HG03139 (cell line): ENCODE measurements at regions not wholly inside any gene's neighbourhood (a gene's known extent, or its start where the extent isn't known, plus 50 kb on each side); places are given as distances from the start of the nearest gene placed in this dataset.
"Not testable (repeated sequence)": the region's sequence is repeated elsewhere in the genome, so short reads cannot be mapped to it uniquely, and the experiment has no call there.

Experiments
- ATAC-seq: cut with Tn5 transposase; IDR thresholded peaks from one replicate; pipeline ENCODE4 v1.9.1; 2021; ENCODE audit not compliant: unreplicated experiment

DNA sequence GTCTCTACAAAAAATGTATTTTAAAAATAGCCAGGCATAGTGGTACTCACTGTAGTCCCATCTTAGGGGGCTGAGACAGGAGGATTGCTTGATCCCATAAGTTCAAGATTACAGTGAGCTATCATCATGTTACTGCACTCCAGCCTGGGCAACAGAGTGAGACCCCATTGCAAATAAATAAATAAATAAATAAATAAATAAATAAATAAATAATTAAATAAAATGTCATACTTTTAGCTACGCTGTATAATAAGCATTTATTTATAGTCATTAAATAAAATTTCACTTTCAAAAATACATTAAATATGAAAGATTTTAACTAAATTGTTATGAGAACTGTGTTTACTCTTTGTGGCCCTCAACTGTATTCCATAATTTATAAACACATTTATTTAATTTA lies 1124.2 kb downstream of the PCDH7 start:
- no peak for ATAC-seq

DNA sequence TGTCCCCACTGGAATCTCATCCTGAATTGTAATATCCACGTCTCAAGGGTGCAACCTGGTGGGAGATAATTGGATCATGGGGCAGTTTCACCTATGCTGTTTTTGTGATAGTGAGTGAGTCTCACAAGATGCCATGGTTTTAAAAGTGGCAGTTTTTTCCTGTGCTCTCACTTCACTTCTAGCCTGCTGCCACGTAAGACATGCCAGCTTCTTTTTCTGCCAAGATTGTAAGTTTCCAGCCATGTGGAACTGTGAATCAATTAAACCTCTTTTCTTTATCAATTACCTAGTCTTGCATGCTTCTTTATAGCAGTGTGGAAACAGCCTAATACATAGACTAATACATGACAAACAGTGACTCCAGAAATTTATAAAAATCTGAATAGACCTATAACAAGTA lies 1131.8 kb downstream of the PCDH7 start:
- ATAC-seq = no peak

DNA sequence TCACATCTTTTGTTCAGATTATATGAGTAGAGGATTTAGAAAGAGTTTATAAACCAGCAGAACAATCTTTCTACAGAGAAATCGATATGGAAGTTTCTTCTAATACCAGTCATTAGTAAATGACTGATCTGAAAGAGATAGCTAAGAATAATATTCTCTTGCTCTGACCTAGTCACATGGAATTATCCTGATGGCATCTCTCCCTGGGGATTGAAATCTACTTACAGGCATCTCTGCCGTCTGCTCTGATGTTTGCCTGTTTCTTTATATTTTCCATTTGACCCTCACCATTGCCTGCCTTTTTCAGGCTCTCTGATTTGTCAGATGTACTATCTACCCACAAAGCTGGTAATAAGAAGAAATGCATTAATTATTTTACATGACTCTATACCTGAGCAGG lies 1157.3 kb downstream of the PCDH7 start:
- ATAC-seq = no peak

DNA sequence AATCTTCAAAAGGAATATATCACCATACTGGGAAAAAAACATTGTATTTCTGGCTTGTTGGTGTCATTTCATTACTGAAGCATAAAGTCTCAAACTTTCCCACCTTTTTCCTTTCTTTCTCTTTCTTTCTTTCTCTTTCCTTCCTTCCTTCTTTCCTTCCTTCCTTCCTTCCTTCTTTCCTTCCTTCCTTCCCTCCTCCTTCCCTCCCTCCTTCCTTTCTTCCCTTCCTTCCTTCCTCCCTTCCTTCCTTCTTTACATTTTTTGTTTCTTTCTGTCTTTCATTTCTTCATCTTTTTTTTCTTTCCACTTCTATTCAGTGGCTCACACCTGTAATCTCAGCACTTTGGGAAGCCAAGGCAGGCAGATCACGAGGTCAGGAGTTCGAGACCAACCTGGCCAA lies 1160.7 kb downstream of the PCDH7 start:
- not testable (repeated sequence) for ATAC-seq

DNA sequence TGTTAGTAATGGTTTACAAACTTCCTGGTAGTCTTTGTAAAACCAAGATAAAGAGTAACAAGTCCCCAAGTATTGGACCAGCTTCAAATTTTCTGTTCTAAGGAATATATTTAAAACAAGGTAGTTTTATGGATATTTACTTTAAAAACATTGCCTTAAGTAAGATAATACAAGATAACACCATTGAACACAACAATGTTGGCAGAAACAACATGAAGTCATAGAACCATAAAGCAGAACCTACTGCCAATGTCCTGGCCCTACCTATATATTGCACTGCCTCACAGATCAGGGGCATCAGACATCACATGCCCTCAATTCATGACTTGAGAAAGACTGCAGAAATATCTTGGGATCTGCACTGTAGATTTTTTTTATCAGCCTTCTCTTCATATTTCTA lies 1176.2 kb downstream of the PCDH7 start:
- ATAC-seq = no peak

DNA sequence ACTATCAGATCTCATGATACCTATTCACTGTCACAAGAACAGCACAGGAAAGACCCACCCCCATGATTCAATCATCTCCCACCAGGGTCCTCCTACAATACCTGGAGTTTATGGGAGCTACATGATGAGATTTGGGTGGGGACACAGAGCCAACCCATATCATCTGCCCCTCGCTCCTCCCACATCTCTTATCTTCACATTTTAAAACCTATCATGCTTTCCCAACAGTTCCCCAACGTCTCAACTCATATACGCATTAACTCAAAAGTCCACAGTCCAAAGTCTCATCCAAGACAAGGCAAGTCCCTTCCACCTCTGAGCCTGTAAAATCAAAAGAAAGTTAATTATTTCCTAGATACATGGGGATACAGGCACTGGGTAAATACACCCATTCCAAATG lies 1185.2 kb downstream of the PCDH7 start:
- ATAC-seq = no peak

DNA sequence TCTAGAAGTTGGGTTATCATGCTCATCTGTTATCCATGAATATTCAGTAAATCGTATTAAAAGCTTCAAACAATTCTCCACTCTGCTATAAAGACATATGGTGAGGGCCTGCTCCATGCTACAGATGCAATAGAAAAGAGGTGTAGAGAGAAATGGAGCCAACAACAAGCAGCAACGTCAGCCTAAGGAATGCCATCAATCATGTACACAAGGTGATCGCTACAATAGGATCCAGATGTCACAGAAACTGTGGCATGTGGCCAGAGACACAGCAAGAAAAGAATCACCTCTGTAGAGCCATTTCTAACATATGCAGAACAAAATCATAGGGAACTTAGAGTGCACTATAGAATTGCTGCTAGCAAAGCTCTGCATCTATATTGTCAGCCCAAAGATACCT lies 1188.1 kb downstream of the PCDH7 start:
- no peak for ATAC-seq

DNA sequence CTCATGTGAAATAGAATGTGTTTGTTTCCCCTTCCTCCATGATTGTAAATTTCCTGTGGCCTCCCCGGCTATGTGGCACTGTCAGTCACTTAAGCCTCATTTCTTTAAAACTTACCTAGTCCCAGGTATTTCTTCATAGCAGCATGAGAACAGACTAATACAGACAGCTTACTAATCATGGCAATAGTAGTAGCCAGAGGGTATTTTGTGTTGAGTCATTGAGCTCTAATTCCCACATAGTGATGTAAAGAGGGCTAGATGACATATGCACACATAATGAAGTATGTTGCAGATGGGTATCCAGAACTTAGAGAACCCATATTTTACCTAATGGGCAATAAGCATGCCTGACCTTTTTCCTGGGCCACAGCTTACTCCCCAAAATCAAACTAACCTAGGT lies 1197.2 kb downstream of the PCDH7 start:
- no peak for ATAC-seq

DNA sequence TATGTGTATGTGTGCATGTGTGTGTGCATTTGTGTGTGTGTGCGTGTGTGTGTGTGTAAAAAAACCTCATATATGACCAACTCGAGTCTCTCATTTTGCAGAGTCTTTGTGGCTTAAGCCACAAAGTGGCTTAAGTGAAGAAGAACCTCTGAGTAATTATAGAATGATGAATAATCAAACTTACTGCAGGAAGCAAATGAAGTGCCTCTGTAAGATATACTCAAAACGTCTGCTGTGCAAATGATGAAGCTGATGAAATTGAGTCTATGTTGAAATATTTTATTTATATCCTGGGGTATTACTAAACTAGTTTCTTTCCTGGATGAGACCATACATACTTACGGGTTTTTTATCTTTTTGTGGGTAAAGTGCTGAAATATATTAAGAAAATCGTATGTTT lies 1198.7 kb downstream of the PCDH7 start:
- ATAC-seq = no peak

DNA sequence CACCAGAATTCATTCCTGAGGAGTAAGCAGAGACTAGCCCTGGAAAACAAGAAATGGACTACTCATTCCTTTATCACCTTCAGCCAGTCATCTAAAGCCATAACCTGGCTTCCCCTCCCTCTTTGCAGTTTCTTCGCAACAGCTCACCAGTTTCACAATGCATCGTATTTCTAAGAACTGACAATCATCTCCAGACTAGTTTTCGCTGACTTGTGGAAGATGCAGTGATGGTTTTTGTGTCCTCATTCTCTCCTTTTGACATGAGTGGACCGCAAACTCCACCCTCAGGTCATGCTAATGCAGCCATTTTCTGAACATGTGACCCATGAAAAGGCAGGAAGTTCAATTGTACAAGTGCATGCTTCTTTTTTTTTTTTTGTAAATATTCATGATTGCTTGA lies 1203.5 kb downstream of the PCDH7 start:
- no peak for ATAC-seq

DNA sequence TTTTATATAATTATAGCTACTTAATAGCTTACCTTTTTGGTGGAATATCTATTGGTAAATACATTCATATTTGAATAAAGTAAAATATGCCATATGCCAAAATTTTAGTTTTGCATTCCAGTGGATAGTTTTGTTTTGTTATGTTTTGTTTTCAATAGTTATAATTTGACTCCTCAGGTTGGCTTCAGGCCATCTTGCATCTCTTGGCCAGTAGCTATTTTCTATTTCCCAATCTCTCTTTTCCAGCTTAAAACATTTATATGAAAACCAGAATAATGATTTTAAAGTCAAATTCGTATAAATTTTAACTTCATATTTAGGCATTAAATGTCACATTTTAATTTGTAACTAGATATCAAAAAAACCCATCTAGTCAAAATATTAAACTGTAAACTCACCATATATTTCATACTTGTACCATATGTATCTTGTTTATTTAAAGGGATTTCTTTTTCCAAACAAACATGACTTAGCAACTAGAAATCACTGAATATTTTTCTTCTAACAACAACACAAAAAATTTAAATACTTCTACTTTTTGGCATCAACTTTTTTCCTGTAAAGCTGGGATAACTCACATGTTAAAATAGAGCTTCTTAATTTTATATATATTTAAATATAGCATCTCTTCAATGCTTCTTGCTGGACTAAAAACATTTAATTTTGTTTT lies 1209.6 kb downstream of the PCDH7 start:
- no peak for ATAC-seq

DNA sequence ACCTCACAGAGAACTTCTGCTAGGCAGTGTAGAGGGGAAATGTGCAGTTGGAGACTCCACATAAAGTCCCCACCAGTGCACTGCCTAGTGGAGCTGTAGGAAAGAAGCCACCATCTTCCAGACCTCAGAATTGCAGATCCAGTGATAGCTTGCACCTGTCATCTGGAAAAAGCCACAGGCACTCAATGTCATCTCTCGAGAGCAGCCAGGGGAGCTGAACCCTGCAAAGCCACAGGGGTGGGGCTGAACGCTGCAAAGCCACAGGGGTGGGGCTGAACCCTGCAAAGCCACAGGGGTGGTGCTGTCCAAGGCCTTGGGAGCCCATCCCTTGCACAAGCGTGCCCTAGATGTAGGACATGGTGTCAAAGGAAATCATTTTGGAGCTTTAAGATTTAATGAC lies 1226.3 kb downstream of the PCDH7 start:
- ATAC-seq = no peak

DNA sequence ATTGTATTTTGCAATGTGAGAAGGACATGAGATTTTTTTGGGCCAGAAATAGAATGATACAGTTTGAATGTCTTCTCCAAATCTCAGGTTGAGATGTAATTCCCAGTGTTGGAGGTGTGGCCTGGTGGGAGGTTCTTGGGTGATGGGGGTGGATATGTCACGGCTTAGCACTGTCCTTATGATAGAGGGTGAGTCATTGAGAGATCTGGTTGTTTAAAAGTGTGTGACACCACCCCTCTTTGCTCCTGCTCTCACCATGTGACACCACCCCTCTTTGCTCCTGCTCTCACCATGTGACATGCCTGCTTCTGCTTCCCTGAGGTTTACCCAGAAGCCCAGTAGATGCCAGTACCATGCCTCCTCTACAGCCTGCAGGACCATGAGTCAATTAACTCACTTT lies 1226.9 kb downstream of the PCDH7 start:
- ATAC-seq = no peak

DNA sequence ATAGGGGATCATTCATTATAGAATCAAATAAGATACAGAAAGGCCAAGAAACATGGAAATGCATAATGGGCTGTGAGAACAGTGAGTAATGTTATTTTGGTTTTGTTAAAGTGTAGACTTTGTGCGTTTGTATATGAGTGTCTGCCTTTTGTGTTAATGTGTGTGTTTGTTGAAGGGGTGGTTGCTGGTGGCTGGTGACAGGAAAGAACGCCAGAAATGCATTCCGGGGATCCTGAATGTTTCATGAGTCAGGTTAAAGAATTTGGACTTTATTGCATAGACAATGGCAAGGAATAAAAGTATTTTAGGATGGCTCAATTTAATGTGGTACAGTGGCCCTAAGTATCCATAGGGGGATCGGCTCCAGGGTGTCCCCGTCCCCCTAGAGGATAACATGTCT lies 1228.9 kb downstream of the PCDH7 start:
- no peak for ATAC-seq

DNA sequence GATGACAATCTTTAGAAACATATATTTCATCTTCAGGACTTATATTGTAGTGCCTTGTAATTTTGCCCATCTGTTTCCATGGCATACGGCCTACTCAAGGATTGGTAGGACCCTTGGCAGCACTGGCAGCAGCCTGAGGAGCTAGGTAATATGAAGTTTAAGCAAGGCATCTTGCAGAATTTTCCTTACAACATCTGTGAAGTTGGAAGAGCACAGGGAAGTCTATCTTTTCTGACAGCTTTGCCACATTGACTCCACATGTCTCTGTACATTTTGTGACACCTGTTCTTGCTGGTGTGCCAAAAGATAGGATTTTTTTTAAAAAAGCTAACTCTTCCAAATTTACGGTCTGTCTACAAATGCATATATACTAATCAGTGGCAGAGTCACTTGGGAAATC lies 1235.2 kb downstream of the PCDH7 start:
- ATAC-seq = no peak

DNA sequence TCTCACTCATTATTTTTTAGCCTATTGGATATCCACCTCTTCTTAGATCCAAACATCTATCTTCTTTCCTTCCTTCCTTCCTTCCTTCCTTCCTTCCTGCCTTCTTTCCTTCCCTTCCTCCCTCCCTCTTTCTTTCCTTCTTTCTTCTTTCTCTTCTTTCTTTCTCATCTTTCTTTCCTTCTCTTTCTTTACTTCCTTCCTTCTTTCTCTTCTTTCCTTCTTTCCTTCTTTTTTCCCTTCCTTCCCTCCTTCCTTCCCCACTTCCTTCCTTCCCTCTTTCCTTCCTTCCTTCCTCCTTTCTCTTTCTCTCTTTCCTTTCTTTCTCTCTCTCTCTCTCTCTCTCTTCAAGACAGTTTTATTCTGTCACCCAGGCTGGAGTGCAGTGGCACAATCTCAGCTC lies 1239.8 kb downstream of the PCDH7 start:
- no peak for ATAC-seq

DNA sequence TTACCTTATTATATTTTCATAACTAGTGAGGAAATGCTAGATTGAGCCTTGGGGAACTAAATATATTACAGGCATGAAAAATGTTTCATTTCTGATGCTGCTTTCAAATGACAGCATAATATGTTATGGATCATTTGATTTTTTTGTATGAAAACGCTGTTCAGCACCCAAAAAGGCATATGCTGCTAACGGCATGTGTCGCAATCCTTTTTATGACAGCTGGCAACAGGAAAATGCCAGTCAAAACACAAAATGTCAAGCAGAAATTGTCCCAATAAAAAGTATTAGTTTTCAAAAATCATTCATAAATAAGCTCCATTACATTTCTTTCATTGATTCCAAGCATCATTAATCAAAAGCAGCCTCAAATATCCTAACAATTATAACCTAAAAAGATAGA lies 1244.5 kb downstream of the PCDH7 start:
- no peak for ATAC-seq

DNA sequence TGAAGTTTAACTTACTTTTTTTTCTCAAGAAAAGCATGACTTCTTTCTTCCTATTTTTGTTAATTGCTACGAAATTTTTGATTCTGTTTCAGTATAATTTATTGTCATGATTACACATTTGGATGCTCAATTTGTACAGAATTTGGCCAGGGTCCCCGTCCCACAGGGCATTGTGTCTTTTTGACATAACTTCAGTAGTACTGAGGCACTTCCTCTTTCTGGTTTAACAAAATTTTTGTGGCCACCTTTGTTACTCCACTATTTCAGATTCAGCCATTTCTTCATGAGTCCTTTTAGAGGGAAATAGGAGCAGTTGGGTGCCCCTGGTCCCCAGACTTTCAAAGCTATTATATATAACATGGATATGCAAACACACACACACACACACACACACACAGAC lies 1248.7 kb downstream of the PCDH7 start:
- no peak for ATAC-seq

DNA sequence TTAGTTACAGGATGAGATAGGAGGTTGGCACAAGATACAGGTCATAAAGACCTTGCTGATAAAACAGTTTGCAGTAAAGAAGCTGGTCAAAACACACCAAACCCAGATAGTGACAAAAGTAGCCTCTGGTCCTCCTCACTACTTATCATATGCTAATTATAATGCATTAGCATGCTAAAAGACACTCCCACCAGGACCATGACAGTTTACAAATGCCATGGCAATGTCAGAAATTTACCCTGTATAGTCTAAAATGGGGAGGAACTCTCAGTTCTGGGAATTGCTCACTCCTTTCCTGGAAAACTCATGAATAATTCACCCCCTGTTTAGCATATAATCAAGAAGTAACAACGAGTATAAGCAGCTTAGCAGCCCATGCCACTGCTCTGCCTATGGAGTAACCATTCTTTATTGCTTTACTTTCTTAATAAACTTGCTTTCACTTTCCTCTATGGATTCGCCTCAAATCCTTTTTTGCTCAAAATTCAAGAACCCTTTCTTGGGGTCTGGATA lies 1254.4 kb downstream of the PCDH7 start:
- no peak for ATAC-seq

DNA sequence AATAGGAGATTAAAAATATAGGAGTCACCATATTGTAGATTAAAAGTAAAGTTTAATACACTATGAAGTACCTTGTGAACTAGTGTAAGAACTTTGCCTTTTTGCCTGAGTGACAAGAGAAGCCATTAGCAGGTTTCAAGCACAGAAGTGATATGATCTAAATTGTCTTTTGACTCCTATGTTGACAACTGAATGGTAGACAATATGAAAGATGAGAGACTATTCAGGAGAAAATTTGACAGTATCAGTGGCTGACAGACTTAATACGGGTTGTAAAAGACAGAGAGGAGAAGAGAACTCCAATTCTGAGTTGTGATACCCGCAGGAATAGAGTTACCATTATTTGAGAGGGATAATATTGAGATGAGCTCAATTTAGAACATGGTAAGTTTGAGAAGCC lies 1259.8 kb downstream of the PCDH7 start:
- no peak for ATAC-seq

DNA sequence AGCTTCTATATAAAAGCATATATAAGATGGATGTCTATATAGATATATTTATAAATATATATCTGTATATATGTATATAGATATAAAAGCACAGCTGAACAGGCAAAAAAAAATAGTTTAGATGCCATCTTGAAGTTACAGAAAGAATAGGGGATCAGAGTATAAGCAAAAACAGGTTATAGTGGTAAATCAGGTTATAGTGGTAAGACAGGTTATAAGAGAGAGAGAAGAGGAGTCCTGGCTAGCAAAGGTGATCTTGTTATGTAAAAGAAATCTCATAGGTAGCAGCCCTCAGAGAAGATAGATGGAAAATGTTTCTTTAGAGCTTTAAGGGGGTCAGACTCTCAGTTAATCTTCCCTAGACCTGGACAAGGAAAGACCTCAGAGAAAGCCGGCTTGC lies 1263.1 kb downstream of the PCDH7 start:
- no peak for ATAC-seq

DNA sequence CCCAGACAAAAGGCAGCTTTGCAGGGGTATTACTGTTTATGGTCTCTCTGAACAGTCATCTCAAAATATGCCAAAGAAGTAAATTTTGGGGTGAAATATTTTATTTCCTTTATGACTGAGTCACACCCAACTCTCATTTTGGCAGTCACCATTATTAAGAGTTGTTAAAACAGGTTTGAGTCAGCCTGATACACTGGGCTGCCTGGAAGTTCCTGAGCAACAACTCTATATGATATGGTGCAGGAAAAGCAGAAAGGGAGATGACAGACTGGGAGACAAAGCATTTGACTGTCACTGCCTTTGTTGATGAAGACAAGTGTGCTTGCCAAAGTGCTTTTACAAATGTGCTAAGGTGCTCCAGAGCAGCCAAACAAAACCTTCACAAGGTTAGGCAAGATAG lies 1263.5 kb downstream of the PCDH7 start:
- no peak for ATAC-seq

DNA sequence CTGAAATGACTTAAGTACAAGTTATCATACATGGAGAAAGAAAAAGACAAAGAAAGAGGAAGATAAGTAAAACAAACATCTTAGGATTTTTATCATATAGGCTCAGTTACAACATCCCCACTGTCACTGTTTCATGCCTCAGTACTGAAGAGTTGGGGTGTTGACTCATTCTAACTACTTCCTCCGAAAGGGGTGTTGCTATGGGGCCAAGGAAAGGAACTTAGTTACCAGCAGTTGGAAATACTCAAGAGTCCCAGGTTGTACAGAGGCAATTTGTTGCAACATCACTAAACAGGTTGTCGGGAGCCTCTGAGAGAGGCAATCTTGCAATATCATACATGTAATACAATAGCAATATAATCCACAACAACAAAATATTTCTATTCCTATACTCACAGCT lies 1264.7 kb downstream of the PCDH7 start:
- no peak for ATAC-seq
